GM19239 (cell line): ENCODE measurements at regions not wholly inside any gene's neighbourhood (a gene's known extent, or its start where the extent isn't known, plus 50 kb on each side); places are given as distances from the start of the nearest gene placed in this dataset.

Experiments
- DNase-seq: peaks from one replicate; pipeline ENCODE4 v3.0.0; 2011; ENCODE audit warnings: low spot score; ENCODE audit not compliant: insufficient read length
- FAIRE-seq: peaks from 2 replicates; lab custom pipeline; 2011; peaks lifted over from hg19 to GRCh38; lab: Jason Lieb, UNC

DNA sequence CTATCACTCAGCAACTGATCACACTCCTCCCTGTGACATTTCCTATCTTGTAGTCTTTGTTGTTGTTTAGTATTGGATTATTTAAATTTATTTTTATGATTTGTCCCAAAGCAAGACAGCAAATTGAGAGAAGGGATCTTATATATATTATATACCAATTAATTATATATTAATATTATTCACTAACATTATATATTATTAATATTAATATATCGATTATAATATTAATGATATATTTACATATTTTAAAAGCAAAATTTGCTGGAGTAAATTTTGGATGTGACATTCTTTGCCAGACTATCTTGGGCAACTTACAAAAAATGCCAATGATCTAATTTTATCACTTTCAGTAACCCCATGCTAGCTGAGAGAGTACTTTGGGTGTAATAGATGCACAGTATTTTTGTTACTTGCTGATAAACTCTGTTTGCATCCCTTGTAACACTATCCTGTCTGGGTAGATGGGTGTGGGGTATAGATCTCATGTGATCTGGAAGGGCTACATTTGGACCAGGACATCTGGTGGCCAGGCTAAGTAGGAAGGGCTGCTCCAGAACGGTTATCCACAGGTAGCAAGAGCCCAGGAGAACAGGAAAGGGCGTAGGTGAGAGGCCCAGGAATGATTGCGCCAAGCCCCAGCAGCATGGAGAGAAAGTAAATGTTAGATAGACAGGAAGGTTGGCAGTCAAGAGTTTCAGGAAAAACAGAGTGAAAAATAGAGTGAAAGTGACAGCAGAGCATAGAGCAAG, 608.6 kb upstream of the KIRREL3 start:
- DNase-seq = no peak

DNA sequence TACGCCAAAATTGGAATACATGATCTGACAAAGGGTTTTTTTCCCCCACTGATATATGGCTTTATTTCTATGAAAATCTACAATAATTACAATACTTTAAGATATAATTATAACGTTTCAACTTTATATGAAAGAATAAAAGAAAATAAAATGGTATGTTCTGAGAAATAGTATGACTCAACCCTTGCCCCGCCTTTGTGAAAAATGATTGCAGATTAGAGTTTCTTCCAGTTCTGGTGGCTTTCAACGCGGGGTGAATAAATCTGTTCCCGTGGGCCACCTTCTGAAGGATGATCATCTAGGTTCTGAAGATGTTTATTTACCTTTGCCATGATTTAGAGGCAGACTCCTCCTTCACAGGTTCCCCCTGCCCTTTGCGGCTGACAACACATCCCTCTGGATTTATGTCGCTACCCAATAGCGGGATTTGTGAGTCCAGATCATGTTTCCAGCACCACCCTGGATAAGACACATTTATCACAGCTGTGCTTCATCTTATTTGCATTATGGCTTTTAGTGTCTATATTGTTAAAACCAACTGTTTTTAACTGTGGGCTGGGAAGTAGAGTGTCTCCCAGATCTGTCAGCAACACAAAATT, 607.0 kb upstream of the KIRREL3 start:
- FAIRE-seq (no peak), DNase-seq (no peak)

More for the DNA sequence above, 608.6 kb upstream of the KIRREL3 start:
- FAIRE-seq = no peak

GRCh38 chr11:127601578-127601977, 601.0 kb upstream of the KIRREL3 start:
- DNase-seq = no peak
- no peak for FAIRE-seq

GRCh38 chr11:127600674-127601073, 600.1 kb upstream of the KIRREL3 start:
- no peak for FAIRE-seq

DNA sequence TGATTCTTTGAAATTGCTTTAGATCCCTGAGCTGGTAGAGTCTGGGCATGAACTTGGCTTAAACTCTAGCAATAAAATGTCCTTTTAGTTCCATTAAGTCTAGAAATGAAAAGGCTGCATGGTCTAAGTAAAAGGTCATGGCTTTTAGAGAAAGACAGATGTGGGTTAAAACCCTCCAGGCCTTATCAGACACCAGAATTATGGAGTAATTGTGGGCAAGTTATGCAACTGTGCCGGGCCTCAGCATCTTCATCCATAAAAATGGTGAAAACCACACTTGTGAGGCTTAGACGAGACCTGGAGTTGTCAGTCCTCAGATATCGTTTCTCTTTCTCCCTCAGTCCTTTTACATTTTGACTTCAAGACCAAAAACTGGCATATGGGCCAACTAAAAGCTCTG, 597.9 kb upstream of the KIRREL3 start:
- DNase-seq (no peak), FAIRE-seq (no peak)

More at GRCh38 chr11:127600674-127601073, 600.1 kb upstream of the KIRREL3 start:
- DNase-seq = no peak

DNA sequence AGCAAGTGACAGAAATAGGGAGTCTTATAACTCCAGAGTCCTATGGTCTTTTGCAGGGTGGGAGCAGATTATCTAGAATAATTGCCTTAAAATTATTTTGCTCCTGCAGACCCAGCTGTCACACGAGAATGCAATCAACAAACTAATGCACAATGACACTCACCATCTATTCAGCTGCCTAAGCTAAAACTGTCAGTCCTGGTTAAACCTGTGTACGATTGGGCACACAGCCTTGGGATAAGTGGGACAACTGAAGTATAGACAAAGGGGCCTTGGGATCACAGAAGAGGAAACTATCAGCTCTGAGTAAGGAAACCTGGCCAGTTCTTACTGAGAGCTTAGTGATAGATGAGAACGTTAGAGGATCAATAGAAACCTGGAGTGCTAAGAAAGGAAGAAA, 595.9 kb upstream of the KIRREL3 start:
- no peak for DNase-seq
- no peak for FAIRE-seq

DNA sequence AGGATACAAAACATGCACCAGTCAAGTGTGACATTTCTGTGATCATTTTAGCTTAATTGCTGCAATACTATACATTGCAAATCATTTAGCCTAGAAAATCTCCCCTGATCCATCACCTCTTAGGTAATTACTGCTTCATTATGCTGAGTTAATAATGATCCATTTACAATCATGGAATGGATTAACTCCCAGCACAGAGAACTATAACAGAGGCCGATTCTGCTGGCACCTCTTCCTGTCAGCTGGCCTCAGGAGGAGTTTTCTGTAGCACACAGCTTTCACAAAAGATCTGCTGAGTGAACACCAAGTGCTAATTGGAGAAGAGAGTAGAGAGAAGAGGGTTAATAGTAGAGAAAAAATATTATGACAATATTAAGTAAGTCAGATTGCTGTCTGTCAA, 591.8 kb upstream of the KIRREL3 start:
- DNase-seq = no peak
- FAIRE-seq = no peak

DNA sequence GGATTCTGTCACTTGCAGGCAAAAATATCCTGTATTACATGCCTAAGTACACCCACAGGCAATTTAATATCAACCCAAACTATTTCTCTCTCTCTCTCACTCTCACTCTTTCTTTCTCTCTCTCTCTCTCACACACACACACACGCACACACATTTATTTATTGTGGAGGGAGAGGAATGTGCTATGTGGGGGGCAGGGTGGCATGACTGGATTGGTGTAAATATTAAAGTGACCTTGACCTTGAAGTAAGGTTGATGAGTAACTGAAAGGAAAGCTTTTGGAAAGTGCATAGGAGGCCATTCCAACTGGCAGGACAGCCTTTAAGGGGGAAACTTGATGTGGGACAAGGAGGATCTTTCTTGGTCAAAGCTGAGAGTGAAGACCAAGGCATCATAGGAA, 589.7 kb upstream of the KIRREL3 start:
- no peak for DNase-seq

GRCh38 chr11:127588431-127588830, 587.9 kb upstream of the KIRREL3 start:
- DNase-seq = no peak
- no peak for FAIRE-seq

More for the DNA sequence above, 589.7 kb upstream of the KIRREL3 start:
- FAIRE-seq = no peak

GRCh38 chr11:127587511-127587910, 586.9 kb upstream of the KIRREL3 start:
- FAIRE-seq (no peak), DNase-seq (no peak)

DNA sequence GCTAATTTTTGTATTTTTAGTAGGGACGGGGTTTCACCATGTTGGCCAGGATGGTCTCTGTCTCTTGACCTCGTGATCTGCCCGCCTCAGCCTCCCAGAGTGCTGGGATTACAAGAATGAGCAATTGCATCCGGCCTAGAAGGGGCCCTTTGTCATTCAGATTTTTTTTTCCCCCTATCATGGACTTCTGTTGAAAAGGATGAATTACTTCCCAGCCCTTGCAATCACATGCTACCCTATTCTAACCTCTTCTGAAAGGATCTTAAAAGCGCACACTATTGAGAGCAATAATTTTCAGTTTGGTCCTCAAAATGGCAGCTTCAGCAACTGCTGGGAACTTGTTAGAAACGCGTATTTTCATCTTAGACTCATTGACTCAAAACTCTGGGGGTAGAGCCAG, 575.6 kb upstream of the KIRREL3 start:
- DNase-seq (no peak), FAIRE-seq (no peak)

DNA sequence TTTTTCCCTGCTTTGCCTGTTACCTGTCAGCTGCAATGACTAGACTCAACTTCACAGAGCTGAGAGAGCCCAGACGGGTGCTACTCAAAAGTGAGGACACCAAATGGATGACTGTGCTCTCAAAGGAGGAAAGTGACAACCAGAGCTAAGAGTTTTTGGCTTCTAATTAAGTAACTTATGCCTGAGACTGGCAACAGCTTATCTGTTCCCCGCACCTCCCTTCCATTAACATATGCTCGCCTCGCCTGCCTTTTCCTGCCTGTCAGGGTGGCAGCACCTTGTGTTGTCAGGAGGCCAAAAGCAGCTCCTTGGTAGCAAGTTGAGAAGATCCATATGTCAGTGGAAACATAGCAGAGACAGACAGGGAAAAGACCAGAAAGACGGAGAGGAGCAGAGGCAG, 573.9 kb upstream of the KIRREL3 start:
- FAIRE-seq (no peak), DNase-seq (no peak)

GRCh38 chr11:127568891-127569290, 568.3 kb upstream of the KIRREL3 start:
- FAIRE-seq (no peak), DNase-seq (no peak)

DNA sequence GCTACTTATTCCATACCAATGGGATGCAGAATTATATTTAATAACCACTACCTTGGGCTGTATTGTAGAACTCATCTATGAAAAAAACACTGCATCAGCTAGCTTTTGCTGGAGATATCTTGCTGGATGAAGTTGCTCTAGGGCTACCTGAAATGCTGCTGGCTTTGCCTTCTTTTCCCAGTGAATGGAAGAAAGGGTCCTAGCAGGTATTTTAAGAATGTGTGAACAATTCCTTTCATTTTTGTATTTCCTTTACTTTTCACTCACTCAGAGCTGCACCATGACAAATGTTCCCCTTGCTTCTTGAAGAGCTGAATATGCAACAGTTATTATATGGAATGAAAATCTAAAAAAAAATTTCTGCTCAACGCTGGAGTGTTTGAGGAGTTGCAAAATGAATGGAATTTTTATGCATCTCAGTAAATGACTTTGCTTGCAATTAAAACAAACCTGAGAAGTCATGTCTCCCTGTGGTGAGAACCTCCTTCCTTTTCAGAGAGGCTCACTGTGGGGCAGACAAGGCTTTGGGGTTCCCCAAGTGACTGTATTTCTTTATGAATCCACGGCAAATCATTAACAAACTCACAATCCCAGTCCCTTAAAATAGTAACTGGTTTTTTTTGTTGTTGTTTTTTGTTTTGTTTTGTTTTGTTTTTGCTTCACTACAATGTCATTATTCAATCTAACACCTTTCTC, 566.8 kb upstream of the KIRREL3 start:
- DNase-seq (no peak), FAIRE-seq (no peak)

- DNase-seq = no peak
- FAIRE-seq = no peak
Observed at GRCh38 chr11:127564810-127565209, 564.2 kb upstream of the KIRREL3 start.

DNA sequence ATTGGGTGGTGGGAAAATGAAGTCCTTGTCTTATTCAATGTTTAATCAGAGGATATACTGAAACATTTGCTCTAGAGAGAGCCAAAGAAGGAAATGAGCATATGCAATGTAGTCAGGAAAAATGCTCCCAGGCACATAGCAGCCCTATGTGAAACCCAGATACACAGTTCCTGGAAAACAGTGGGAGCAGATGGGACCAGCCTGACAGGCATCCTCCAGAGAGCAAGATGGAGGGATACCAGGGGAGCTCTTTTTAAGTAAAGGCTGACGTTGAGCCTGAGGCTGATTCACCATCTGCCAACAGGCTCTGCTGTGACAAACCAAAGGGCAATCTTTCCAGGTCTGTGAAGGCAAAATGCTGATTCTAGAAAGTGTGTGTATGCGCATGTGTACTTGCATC, 559.4 kb upstream of the KIRREL3 start:
- DNase-seq (no peak), FAIRE-seq (no peak)

DNA sequence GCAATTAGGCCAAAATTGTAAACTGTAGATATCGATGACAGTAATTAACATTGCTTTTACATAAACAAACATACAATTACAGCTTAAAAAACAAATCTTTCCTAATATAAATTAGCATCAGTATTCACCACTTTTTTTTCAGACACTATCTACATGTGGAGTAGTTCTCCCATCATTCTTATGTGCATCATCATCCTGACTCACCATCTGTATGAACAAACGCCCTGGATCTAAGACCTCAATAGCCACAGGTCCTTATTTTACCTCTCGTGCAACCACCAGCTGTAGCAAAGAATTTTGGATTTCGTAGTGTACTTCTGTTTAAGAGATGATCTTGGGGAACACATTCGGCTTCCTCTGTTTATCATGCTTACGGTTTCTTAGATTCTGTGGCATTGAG, 551.9 kb upstream of the KIRREL3 start:
- no peak for FAIRE-seq
- DNase-seq = no peak

DNA sequence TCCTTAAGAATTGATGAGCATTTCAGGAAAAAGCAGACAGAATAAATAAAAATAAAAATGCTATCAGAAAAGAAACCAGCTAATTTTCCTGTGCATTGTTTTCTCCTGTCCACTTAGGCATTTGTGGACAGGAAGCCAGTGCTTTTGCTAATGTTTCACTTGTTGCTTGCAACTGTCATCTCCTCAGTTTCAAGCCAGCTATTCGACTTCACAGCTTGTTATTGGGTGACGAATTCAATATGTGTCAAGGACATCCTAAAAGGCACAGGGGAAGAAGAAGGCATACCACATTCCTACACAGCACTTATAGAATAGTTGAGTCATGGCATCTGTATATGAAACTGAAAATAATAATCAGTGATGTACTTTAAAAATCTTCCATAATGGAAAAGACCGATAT, 530.6 kb upstream of the KIRREL3 start:
- FAIRE-seq (no peak), DNase-seq (no peak)

GRCh38 chr11:127528297-127528696, 527.7 kb upstream of the KIRREL3 start:
- FAIRE-seq (no peak), DNase-seq (no peak)

GRCh38 chr11:127524618-127525017, 524.0 kb upstream of the KIRREL3 start:
- DNase-seq = no peak
- FAIRE-seq = no peak

GRCh38 chr11:127521413-127521812, 520.8 kb upstream of the KIRREL3 start:
- DNase-seq = no peak
- no peak for FAIRE-seq
